Type B pancreatic cell (in vitro differentiated cells): ENCODE measurements at regions not wholly inside any gene's neighbourhood (a gene's known extent, or its start where the extent isn't known, plus 50 kb on each side); places are given as distances from the start of the nearest gene placed in this dataset.

Experiments
- DNase-seq: peaks from one replicate; pipeline ENCODE4 v3.0.0; 2021; ENCODE audit warnings: mixed read lengths; ENCODE audit not compliant: unreplicated experiment; ENCODE audit errors: extremely low spot score
- H3K27ac Mint-ChIP-seq: 2 replicates; pipeline ENCODE4 v1.8.0; 2021; ENCODE audit warnings: mild to moderate bottlenecking, mixed read lengths
- H3K27me3 Mint-ChIP-seq: 2 replicates; pipeline ENCODE4 v1.8.0; 2021; ENCODE audit warnings: mixed read lengths
- H3K36me3 Mint-ChIP-seq: 2 replicates; pipeline ENCODE4 v1.8.0; 2021; ENCODE audit warnings: mixed read lengths
- H3K4me1 Mint-ChIP-seq: one replicate; pipeline ENCODE4 v1.8.0; 2021; ENCODE audit warnings: mixed read lengths; ENCODE audit not compliant: unreplicated experiment
- H3K4me3 Mint-ChIP-seq: 2 replicates; pipeline ENCODE4 v1.8.0; 2021; ENCODE audit warnings: mild to moderate bottlenecking, mixed read lengths
- H3K9me3 Mint-ChIP-seq: 2 replicates; pipeline ENCODE4 v1.8.0; 2021; ENCODE audit warnings: mixed read lengths
- CTCF ChIP-seq: fragments of 200-600 bp; sonication (generic); conservative IDR thresholded peaks from 2 replicates; pipeline ENCODE4 v1.5.0; 2021; ENCODE audit warnings: antibody characterized with exemption, mild to moderate bottlenecking

DNA sequence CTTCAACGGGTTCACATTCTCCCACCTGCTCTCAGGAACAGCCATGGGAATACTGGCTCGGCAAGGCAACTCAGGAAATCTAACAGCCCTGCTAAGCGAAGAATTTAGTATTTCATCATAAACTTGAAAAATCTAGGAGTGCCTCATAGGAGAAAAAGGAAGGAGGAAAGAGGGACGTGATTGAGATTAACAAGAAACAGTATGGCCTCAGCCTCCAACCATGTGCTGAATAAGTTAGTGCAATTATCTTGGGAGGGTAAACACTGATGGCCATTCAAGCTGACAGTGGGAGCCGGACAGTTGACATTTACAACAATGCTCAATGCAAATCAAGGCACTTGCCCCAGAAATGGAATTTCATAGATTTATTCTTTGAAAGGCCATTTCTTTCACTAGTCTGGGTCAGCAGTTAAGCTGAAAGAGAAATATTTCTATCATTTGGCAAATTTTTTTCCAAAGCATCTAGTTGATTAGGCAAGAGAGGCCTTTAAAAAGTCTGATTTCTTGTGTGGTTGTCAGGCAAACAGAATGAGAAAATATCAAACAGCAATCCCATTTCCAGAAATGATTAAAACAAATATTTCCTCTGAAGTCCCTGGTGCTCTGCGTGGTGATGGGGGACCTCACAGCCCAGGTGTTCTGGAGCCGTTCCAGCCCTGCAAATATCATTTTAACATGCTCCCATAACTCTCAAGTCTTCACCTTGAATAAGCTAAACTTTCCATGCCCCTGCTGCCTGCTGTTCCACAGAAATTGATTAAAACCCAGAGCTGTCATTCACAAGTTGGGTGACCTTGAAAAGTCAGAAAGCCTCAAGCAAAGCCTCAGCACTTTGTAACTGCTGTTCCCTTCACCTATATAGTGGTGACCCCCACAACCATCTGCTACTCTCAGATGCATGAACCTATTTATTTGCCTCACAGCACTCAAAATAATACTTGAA, 121.6 kb downstream of the PHLDA1 start:
- peaks cover 30% of the 10 kb centered on the region for H3K4me1 Mint-ChIP-seq
- H3K4me3 Mint-ChIP-seq, result no peak overlapping the region
- no peaks in the 10 kb centered on the region for H3K27me3 Mint-ChIP-seq
- peak overlapping the region; percentile 58 for H3K27ac Mint-ChIP-seq
- H3K9me3 Mint-ChIP-seq, result peaks cover 4% of the 10 kb centered on the region
- no peak for DNase-seq
- H3K36me3 Mint-ChIP-seq, result no peaks in the 10 kb centered on the region
- TF ChIP-seq CTCF, result no peak

- DNase-seq, result no peak
- Mint-ChIP-seq H3K9me3 (peaks cover 4% of the 10 kb centered on the region), H3K36me3 (no peaks in the 10 kb centered on the region), H3K27me3 (no peaks in the 10 kb centered on the region), H3K4me3 (no peak overlapping the region), H3K27ac (peak overlapping the region; percentile 58), H3K4me1 (peaks cover 30% of the 10 kb centered on the region)
- TF ChIP-seq CTCF, result no peak
Measured at GRCh38 chr12:75908961-75909605, 122.5 kb downstream of the PHLDA1 start.

- no peak for DNase-seq
- no peak for TF ChIP-seq CTCF
- Mint-ChIP-seq H3K4me1 (peaks cover 32% of the 10 kb centered on the region), H3K4me3 (no peak overlapping the region), H3K27ac (no peak overlapping the region), H3K9me3 (peaks cover 4% of the 10 kb centered on the region), H3K27me3 (no peaks in the 10 kb centered on the region), H3K36me3 (no peaks in the 10 kb centered on the region)
Measured at GRCh38 chr12:75905922-75906321, 125.7 kb downstream of the PHLDA1 start.

GRCh38 chr12:75900781-75901254, 130.8 kb downstream of the PHLDA1 start:
- H3K27ac Mint-ChIP-seq, result peak overlapping the region; percentile 9

GRCh38 chr12:75900226-75900625, 131.3 kb downstream of the PHLDA1 start:
- H3K27me3 Mint-ChIP-seq, result no peaks in the 10 kb centered on the region
- no peak for TF ChIP-seq CTCF
- H3K27ac Mint-ChIP-seq, result no peak overlapping the region
- H3K4me1 Mint-ChIP-seq, result peaks cover 24% of the 10 kb centered on the region
- H3K9me3 Mint-ChIP-seq, result peaks cover 9% of the 10 kb centered on the region
- no peaks in the 10 kb centered on the region for H3K36me3 Mint-ChIP-seq
- DNase-seq, result no peak
- H3K4me3 Mint-ChIP-seq, result no peak overlapping the region

More at GRCh38 chr12:75900781-75901254, 130.8 kb downstream of the PHLDA1 start:
- peaks cover 23% of the 10 kb centered on the region for H3K4me1 Mint-ChIP-seq
- H3K27me3 Mint-ChIP-seq, result no peaks in the 10 kb centered on the region
- no peaks in the 10 kb centered on the region for H3K36me3 Mint-ChIP-seq
- TF ChIP-seq CTCF, result no peak
- H3K9me3 Mint-ChIP-seq, result peaks cover 5% of the 10 kb centered on the region
- no peak overlapping the region for H3K4me3 Mint-ChIP-seq
- DNase-seq, result no peak
